ENCODE measurements at regions not wholly inside any gene's neighbourhood (a gene's known extent, or its start where the extent isn't known, plus 50 kb on each side); places are given as distances from the start of the nearest gene placed in this dataset.

DNA sequence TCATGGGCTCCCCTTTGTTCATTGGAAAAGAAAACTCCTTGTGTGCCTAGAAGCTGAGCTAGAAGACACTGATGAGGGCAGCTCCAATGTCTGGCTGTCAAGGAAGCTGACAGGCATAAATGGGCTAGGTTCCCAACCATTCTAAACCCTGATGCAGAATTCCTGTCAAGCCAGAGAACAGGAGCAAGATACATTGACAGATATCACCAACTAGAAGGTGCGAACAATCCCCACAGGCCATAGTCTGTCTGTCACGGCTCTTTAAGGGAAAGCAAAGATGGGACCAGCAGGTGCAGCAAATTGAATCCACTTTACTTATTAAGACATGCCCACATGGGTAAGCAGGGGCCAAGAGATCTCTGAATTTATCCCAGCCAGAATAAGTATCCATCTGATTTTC lies 617.9 kb upstream of the POT1 start:
- no peak overlapping the region for H3K4me3 ChIP-seq (replicated peaks in 1 of 4; ENCODE audit: control extremely low read depth in 1 of 4, insufficient read depth in 1 of 4, low read depth in 3 of 4, low read length in 4 of 4)
- H3K27ac ChIP-seq (ENCODE audit: insufficient read depth, low read length) = no peak overlapping the region
- no peak for DNase-seq (ENCODE audit: low read depth in 2 of 2)
- H3K36me3 ChIP-seq (ENCODE audit: control insufficient read depth, insufficient read depth, low read length) = no peaks in the 10 kb centered on the region
- H3K27me3 ChIP-seq (ENCODE audit: control insufficient read depth, insufficient read depth, low read length) = no peaks in the 10 kb centered on the region
- no peak overlapping the region for H2AFZ ChIP-seq (ENCODE audit: low read length)
- no peak overlapping the region for H3K9ac ChIP-seq (ENCODE audit: insufficient read depth, low read length)
- H3K4me1 ChIP-seq (ENCODE audit: control insufficient read depth, extremely low read depth, insufficient read depth, low read length) = no peaks in the 10 kb centered on the region
- no peaks in the 10 kb centered on the region for H4K20me1 ChIP-seq (ENCODE audit: control insufficient read depth, extremely low read depth, insufficient read depth, low read length)
- TF ChIP-seq EZH2 (IDR thresholded peaks at IDR 0.05; ENCODE audit: low read length, missing control alignments) = no peak
- TF ChIP-seq, protein P1, sequence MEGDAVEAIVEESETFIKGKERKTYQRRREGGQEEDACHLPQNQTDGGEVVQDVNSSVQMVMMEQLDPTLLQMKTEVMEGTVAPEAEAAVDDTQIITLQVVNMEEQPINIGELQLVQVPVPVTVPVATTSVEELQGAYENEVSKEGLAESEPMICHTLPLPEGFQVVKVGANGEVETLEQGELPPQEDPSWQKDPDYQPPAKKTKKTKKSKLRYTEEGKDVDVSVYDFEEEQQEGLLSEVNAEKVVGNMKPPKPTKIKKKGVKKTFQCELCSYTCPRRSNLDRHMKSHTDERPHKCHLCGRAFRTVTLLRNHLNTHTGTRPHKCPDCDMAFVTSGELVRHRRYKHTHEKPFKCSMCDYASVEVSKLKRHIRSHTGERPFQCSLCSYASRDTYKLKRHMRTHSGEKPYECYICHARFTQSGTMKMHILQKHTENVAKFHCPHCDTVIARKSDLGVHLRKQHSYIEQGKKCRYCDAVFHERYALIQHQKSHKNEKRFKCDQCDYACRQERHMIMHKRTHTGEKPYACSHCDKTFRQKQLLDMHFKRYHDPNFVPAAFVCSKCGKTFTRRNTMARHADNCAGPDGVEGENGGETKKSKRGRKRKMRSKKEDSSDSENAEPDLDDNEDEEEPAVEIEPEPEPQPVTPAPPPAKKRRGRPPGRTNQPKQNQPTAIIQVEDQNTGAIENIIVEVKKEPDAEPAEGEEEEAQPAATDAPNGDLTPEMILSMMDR (conservative IDR thresholded peaks at IDR 0.05 in 1 of 2, IDR thresholded peaks at IDR 0.05 in 1 of 2; ENCODE audit: low read depth in 1 of 2, low read length in 2 of 2) = no peak
- H3K4me2 ChIP-seq (ENCODE audit: extremely low read depth, insufficient read depth, low read length) = no peak overlapping the region
- H3K9me3 ChIP-seq (ENCODE audit: control insufficient read depth, insufficient read depth, low read depth, low read length) = no peaks in the 10 kb centered on the region
- no peaks in the 10 kb centered on the region for H3K79me2 ChIP-seq (ENCODE audit: control insufficient read depth, insufficient read depth, low read length)

DNA sequence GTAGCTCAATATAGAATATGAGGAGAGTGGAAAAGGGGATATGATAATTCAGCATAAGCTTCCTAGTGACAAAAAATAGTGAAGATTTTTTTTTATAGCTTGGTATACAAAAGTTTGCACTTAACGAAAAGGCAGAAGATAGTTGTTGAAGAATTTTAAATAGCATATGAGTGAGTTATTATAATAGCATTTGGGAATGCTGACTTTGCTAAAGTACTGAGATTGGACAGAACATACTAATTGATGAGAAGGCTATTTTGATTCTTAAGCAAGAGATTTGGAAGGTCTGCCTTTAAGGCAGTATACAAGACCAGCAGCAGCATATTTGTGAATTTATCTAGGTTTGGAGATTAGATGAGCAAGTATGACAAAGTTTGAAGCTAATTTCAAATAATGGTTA lies 600.9 kb upstream of the POT1 start:
- no peaks in the 10 kb centered on the region for H3K4me1 ChIP-seq (ENCODE audit: control insufficient read depth, extremely low read depth, insufficient read depth, low read length)
- H3K4me2 ChIP-seq (ENCODE audit: extremely low read depth, insufficient read depth, low read length) = no peak overlapping the region
- TF ChIP-seq, protein P1 (conservative IDR thresholded peaks at IDR 0.05 in 1 of 2, IDR thresholded peaks at IDR 0.05 in 1 of 2; ENCODE audit: low read depth in 1 of 2, low read length in 2 of 2) = no peak
- TF ChIP-seq EZH2 (IDR thresholded peaks at IDR 0.05; ENCODE audit: low read length, missing control alignments) = no peak
- H3K79me2 ChIP-seq (ENCODE audit: control insufficient read depth, insufficient read depth, low read length) = no peaks in the 10 kb centered on the region
- H3K4me3 ChIP-seq (replicated peaks in 1 of 4; ENCODE audit: control extremely low read depth in 1 of 4, insufficient read depth in 1 of 4, low read depth in 3 of 4, low read length in 4 of 4) = no peak overlapping the region
- no peak overlapping the region for H3K9ac ChIP-seq (ENCODE audit: insufficient read depth, low read length)
- H2AFZ ChIP-seq (ENCODE audit: low read length) = no peak overlapping the region
- H3K36me3 ChIP-seq (ENCODE audit: control insufficient read depth, insufficient read depth, low read length) = no peaks in the 10 kb centered on the region
- no peaks in the 10 kb centered on the region for H3K9me3 ChIP-seq (ENCODE audit: control insufficient read depth, insufficient read depth, low read depth, low read length)
- DNase-seq (ENCODE audit: low read depth in 2 of 2) = no peak
- no peaks in the 10 kb centered on the region for H4K20me1 ChIP-seq (ENCODE audit: control insufficient read depth, extremely low read depth, insufficient read depth, low read length)
- H3K27ac ChIP-seq (ENCODE audit: insufficient read depth, low read length) = no peak overlapping the region
- no peaks in the 10 kb centered on the region for H3K27me3 ChIP-seq (ENCODE audit: control insufficient read depth, insufficient read depth, low read length)

DNA sequence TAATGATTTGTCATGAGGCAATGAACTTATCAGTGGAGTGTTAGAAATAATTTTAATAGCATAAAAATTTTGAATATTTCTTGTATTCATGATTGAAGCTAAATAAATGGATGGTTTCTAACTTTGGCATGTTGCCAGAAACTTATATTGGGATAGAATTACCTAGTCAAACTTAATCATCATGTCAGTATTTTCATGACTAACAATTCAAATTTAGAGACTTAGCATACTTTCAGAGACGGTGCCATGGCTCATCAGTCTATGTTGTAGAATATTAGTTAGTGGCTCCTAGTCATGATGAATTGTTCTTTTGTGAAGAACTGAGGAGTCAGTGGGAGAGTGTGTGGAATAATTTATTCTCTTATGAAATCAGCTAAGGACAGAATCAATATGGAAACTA lies 599.6 kb upstream of the POT1 start:
- Histone ChIP-seq H3K27me3 (ENCODE audit: control insufficient read depth, insufficient read depth, low read length) (no peaks in the 10 kb centered on the region), H3K9ac (ENCODE audit: insufficient read depth, low read length) (no peak overlapping the region), H3K36me3 (ENCODE audit: control insufficient read depth, insufficient read depth, low read length) (no peaks in the 10 kb centered on the region), H3K4me2 (ENCODE audit: extremely low read depth, insufficient read depth, low read length) (no peak overlapping the region), H3K4me1 (ENCODE audit: control insufficient read depth, extremely low read depth, insufficient read depth, low read length) (no peaks in the 10 kb centered on the region), H2AFZ (ENCODE audit: low read length) (no peak overlapping the region), H3K27ac (ENCODE audit: insufficient read depth, low read length) (no peak overlapping the region), H3K9me3 (ENCODE audit: control insufficient read depth, insufficient read depth, low read depth, low read length) (no peaks in the 10 kb centered on the region), H4K20me1 (ENCODE audit: control insufficient read depth, extremely low read depth, insufficient read depth, low read length) (no peaks in the 10 kb centered on the region), H3K4me3 (replicated peaks in 1 of 4; ENCODE audit: control extremely low read depth in 1 of 4, insufficient read depth in 1 of 4, low read depth in 3 of 4, low read length in 4 of 4) (no peak overlapping the region), H3K79me2 (ENCODE audit: control insufficient read depth, insufficient read depth, low read length) (no peaks in the 10 kb centered on the region)
- TF ChIP-seq, protein P1 (conservative IDR thresholded peaks at IDR 0.05 in 1 of 2, IDR thresholded peaks at IDR 0.05 in 1 of 2; ENCODE audit: low read depth in 1 of 2, low read length in 2 of 2) = no peak
- TF ChIP-seq EZH2 (IDR thresholded peaks at IDR 0.05; ENCODE audit: low read length, missing control alignments) = no peak
- DNase-seq (ENCODE audit: low read depth in 2 of 2) = no peak

Data from fibroblast of lung (primary cell).